DOHH2 (cell line): ENCODE measurements at regions not wholly inside any gene's neighbourhood (a gene's known extent, or its start where the extent isn't known, plus 50 kb on each side); places are given as distances from the start of the nearest gene placed in this dataset.

Experiments
- H3F3A ChIP-seq: fragments of 200-600 bp; sonication (generic), shearing (Covaris generic); 2 replicates; pipeline ENCODE4 v1.6.0; 2016; ENCODE audit warnings: antibody characterized with exemption, mild to moderate bottlenecking; ENCODE audit not compliant: control insufficient read depth, insufficient read depth
- H3K27ac ChIP-seq: fragments of 200-600 bp; sonication (generic); 2 replicates; pipeline ENCODE4 v1.5.1; 2014; ENCODE audit warnings: low read depth, mild to moderate bottlenecking, low read length, moderate library complexity
- H3K27me3 ChIP-seq: fragments of 200-600 bp; sonication (generic); 2 replicates; pipeline ENCODE4 v1.6.1; 2014; ENCODE audit warnings: mild to moderate bottlenecking, low read length, mixed read lengths; ENCODE audit not compliant: control insufficient read depth
- H3K36me3 ChIP-seq: fragments of 200-600 bp; sonication (generic); 2 replicates; pipeline ENCODE4 v1.6.1; 2014; ENCODE audit warnings: mild to moderate bottlenecking, low read length, moderate library complexity, mixed read lengths; ENCODE audit not compliant: control insufficient read depth
- H3K4me1 ChIP-seq: fragments of 200-600 bp; sonication (generic); 2 replicates; pipeline ENCODE4 v1.6.1; 2014; ENCODE audit warnings: mild to moderate bottlenecking, low read length, mixed read lengths; ENCODE audit not compliant: control insufficient read depth
- H3K4me2 ChIP-seq: fragments of 200-600 bp; sonication (generic); 2 replicates; pipeline ENCODE4 v1.6.0; 2014; ENCODE audit warnings: mild to moderate bottlenecking, low read length, moderate library complexity
- H3K4me3 ChIP-seq: fragments of 200-600 bp; sonication (generic); 2 replicates; pipeline ENCODE4 v1.5.1; 2014; ENCODE audit warnings: mild to moderate bottlenecking, low read length, mixed read lengths
- H3K79me2 ChIP-seq: fragments of 200-600 bp; sonication (generic); 2 replicates; pipeline ENCODE4 v1.6.1; 2014; ENCODE audit warnings: mild to moderate bottlenecking, low read length, mixed read lengths; ENCODE audit not compliant: control insufficient read depth
- H3K9me2 ChIP-seq: fragments of 200-600 bp; sonication (generic); replicated peaks from 2 replicates; pipeline ENCODE4 v1.6.1; 2014; ENCODE audit warnings: mild to moderate bottlenecking, low read length, mixed read lengths; ENCODE audit not compliant: control insufficient read depth
- H3K9me3 ChIP-seq: fragments of 200-600 bp; sonication (generic); 2 replicates; pipeline ENCODE4 v1.6.1; 2014; ENCODE audit warnings: antibody characterized with exemption, low read length, mixed read lengths; ENCODE audit not compliant: control insufficient read depth, insufficient read depth
- H4K20me1 ChIP-seq: fragments of 200-600 bp; sonication (generic); 2 replicates; pipeline ENCODE4 v1.6.0; 2014; ENCODE audit warnings: low read depth, mild to moderate bottlenecking, antibody characterized with exemption, low read length, moderate library complexity; ENCODE audit not compliant: control insufficient read depth, insufficient read depth
- CTCF ChIP-seq: fragments of 200-600 bp; sonication (generic); IDR thresholded peaks from one replicate; pipeline ENCODE4 v1.5.1; 2014; ENCODE audit warnings: antibody characterized with exemption, mild to moderate bottlenecking, low read depth, low read length; ENCODE audit not compliant: poor library complexity, severe bottlenecking
- EZH2phosphoT487 ChIP-seq: fragments of 200-600 bp; sonication (generic); IDR thresholded peaks from 2 replicates; pipeline ENCODE4 v1.6.1; 2017; ENCODE audit warnings: borderline replicate concordance, mild to moderate bottlenecking, antibody characterized with exemption, low read length, moderate library complexity, mixed read lengths

GRCh38 chr19:28537896-28538295 lies 675.1 kb downstream of the UQCRFS1 start:
- no peaks in the 10 kb centered on the region for H3K9me3 ChIP-seq
- H3K9me2 ChIP-seq: no peaks in the 10 kb centered on the region
- no peaks in the 10 kb centered on the region for H3K36me3 ChIP-seq
- TF ChIP-seq EZH2phosphoT487: no peak
- TF ChIP-seq CTCF: no peak
- H3K4me1 ChIP-seq: no peaks in the 10 kb centered on the region
- no peak overlapping the region for H3K4me3 ChIP-seq
- no peaks in the 10 kb centered on the region for H3F3A ChIP-seq
- H3K4me2 ChIP-seq: no peak overlapping the region
- H4K20me1 ChIP-seq: no peaks in the 10 kb centered on the region
- H3K79me2 ChIP-seq: no peaks in the 10 kb centered on the region
- H3K27me3 ChIP-seq: no peaks in the 10 kb centered on the region
- H3K27ac ChIP-seq: no peak overlapping the region

DNA sequence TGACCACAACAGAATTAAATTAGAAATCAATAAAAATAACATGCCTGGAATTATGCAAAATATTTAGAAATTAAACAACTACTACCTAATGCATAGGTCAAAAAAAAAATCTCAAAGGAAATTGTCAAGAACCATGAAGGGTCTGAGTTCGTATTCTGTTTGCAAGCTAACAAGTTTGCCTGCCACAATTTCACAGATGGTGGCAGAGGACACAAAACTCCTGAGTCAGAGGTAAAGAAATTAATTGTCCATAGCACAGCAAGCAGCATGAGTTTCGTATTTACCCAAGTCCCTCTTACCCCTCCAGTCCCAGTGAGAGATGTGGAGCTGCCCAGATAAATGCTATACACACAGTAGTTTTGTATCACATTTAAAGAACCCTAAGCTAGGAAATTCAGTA lies 675.9 kb downstream of the UQCRFS1 start:
- no peak overlapping the region for H3K4me3 ChIP-seq
- no peaks in the 10 kb centered on the region for H3K4me1 ChIP-seq
- no peaks in the 10 kb centered on the region for H3K36me3 ChIP-seq
- no peaks in the 10 kb centered on the region for H3K27me3 ChIP-seq
- H3K9me3 ChIP-seq: no peaks in the 10 kb centered on the region
- no peaks in the 10 kb centered on the region for H3K79me2 ChIP-seq
- H3K9me2 ChIP-seq: no peaks in the 10 kb centered on the region
- no peaks in the 10 kb centered on the region for H4K20me1 ChIP-seq
- TF ChIP-seq EZH2phosphoT487 (no peak), CTCF (no peak)
- H3F3A ChIP-seq: no peaks in the 10 kb centered on the region
- no peak overlapping the region for H3K4me2 ChIP-seq
- H3K27ac ChIP-seq: no peak overlapping the region

DNA sequence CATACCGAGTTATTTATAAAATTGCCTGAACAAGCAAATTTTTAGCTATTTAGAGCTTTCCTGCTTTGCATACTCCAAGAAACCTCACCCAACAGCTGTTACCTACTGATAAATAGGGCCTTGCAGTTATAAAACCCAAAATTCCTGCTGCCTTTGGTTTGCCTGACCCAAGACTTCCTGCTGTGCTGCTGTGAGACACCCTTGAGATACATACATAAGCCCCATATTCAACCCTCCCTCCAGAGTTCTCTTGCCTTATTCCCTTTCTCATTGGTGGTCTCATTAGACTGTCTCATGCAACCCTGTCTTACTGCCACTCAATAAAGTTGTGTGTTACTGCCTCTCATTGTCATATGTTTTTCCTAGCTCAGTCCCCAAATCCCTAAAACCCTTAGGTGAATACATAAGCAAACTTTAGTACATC lies 677.6 kb downstream of the UQCRFS1 start:
- H3K4me1 ChIP-seq: no peaks in the 10 kb centered on the region
- H3K9me3 ChIP-seq: no peaks in the 10 kb centered on the region
- no peaks in the 10 kb centered on the region for H3K79me2 ChIP-seq
- no peaks in the 10 kb centered on the region for H3K9me2 ChIP-seq
- no peak overlapping the region for H3K27ac ChIP-seq
- TF ChIP-seq EZH2phosphoT487 (no peak), CTCF (no peak)
- H3K4me3 ChIP-seq: no peak overlapping the region
- no peaks in the 10 kb centered on the region for H3K36me3 ChIP-seq
- H4K20me1 ChIP-seq: no peaks in the 10 kb centered on the region
- no peaks in the 10 kb centered on the region for H3K27me3 ChIP-seq
- H3K4me2 ChIP-seq: no peak overlapping the region
- H3F3A ChIP-seq: no peaks in the 10 kb centered on the region
